Fibroblast of skin of scalp (primary cell): ENCODE measurements at regions not wholly inside any gene's neighbourhood (a gene's known extent, or its start where the extent isn't known, plus 50 kb on each side); places are given as distances from the start of the nearest gene placed in this dataset.

Experiments
- DNase-seq: peaks from one replicate; pipeline ENCODE4 v3.0.0-alpha.2; 2013

GRCh38 chr4:128385683-128386304, 98.2 kb upstream of the PGRMC2 start:
- DNase-seq = peak; percentile 68

- DNase-seq = no peak
Observed at GRCh38 chr4:128384765-128385598, 97.4 kb upstream of the PGRMC2 start.

GRCh38 chr4:128384091-128384520, 96.5 kb upstream of the PGRMC2 start:
- DNase-seq = peak; percentile 94

- DNase-seq = no peak
Observed at GRCh38 chr4:128381748-128382559, 94.3 kb upstream of the PGRMC2 start.

- no peak for DNase-seq
Observed at GRCh38 chr4:128380306-128380705, 92.7 kb upstream of the PGRMC2 start.

- DNase-seq = peak; percentile 48
Observed at GRCh38 chr4:128379860-128380259, 92.2 kb upstream of the PGRMC2 start.

- DNase-seq = no peak
Observed at GRCh38 chr4:128378668-128379067, 91.1 kb upstream of the PGRMC2 start.

GRCh38 chr4:128376958-128377357, 89.3 kb upstream of the PGRMC2 start:
- DNase-seq = no peak

GRCh38 chr4:128376303-128376702, 88.7 kb upstream of the PGRMC2 start:
- DNase-seq = no peak

- no peak for DNase-seq
Observed at GRCh38 chr4:128373628-128374027, 86.0 kb upstream of the PGRMC2 start.

GRCh38 chr4:128371876-128372275, 84.3 kb upstream of the PGRMC2 start:
- DNase-seq = no peak

GRCh38 chr4:128371001-128371777, 83.6 kb upstream of the PGRMC2 start:
- DNase-seq = peak; percentile 88

GRCh38 chr4:128366212-128366611, 78.6 kb upstream of the PGRMC2 start:
- DNase-seq = no peak

- no peak for DNase-seq
Observed at GRCh38 chr4:128364565-128364964, 77.0 kb upstream of the PGRMC2 start.

- no peak for DNase-seq
Observed at GRCh38 chr4:128363966-128364365, 76.4 kb upstream of the PGRMC2 start.

GRCh38 chr4:128362760-128363159, 75.1 kb upstream of the PGRMC2 start:
- no peak for DNase-seq

- no peak for DNase-seq
Observed at GRCh38 chr4:128359422-128359821, 71.8 kb upstream of the PGRMC2 start.

GRCh38 chr4:128358913-128359279, 71.3 kb upstream of the PGRMC2 start:
- DNase-seq = no peak

- peak; percentile 95 for DNase-seq
Observed at GRCh38 chr4:128358231-128358912, 70.8 kb upstream of the PGRMC2 start.

GRCh38 chr4:128357286-128357685, 69.7 kb upstream of the PGRMC2 start:
- no peak for DNase-seq

GRCh38 chr4:128355305-128355704, 67.7 kb upstream of the PGRMC2 start:
- DNase-seq = peak; percentile 32
